GM18868 (cell line): ENCODE measurements at regions not wholly inside any gene's neighbourhood (a gene's known extent, or its start where the extent isn't known, plus 50 kb on each side); places are given as distances from the start of the nearest gene placed in this dataset.

Experiments used
- ATAC-seq: cut with Tn5 transposase; IDR thresholded peaks from one replicate; pipeline ENCODE4 v1.9.1; 2021; ENCODE audit warnings: mild to moderate bottlenecking, moderate library complexity; ENCODE audit not compliant: unreplicated experiment

DNA sequence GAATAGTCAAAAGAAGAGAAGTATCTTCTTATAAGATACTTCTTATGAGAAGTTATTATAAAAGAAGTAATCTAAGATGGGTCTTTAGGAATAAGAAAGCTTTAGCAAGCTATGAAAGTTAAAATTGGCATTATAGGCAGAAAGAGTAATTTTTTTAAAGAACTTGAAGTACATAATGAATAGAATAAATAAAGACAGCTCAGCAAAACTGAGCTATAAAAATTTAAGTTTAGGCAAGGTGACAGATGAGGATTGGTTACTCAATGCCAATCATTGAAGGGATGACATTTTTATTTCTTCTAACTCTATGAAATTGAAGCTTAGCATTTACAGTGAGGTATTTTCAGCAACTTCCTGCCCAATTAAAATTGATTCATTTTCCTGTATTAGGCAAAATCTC, 966.8 kb downstream of the BRINP3 start:
- no peak for ATAC-seq

DNA sequence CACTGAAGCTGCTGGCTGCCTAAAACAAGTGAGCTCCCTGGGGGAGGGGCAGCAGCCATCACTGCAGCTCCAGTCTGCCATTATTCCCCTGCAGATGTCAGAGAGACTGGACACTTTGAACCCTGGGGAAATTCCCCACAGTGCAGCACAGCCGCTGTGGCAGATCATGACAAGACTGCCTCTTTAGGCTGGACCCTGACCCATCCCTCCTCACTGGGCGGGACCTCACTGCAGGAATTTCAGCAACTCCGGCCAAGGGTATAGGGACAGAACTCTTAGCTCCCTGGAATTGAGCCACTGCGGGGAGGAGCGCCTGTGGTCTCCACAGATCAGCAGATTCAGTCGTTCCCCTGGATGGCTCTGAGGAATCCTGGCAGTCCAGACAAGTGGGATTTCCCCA, 964.6 kb downstream of the BRINP3 start:
- ATAC-seq = no peak

DNA sequence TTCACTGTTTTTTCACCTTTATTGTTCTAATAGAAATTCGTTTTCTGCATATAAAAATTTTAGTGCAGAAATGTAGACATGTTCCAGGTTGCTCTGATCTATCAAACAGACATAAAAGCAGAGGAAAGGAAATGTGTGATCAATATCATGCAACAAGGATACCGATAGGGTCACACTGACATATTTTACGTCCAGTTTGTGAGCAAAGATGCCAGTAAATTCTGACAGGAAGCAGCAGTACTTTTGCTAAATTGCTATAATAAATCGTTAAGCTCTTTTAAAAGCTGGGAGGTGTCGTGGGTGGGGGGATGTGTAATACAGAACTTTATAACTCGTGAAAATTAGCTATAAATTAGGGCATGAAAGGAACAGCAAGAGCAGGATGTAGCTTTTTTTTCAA, 955.2 kb downstream of the BRINP3 start:
- ATAC-seq = no peak

DNA sequence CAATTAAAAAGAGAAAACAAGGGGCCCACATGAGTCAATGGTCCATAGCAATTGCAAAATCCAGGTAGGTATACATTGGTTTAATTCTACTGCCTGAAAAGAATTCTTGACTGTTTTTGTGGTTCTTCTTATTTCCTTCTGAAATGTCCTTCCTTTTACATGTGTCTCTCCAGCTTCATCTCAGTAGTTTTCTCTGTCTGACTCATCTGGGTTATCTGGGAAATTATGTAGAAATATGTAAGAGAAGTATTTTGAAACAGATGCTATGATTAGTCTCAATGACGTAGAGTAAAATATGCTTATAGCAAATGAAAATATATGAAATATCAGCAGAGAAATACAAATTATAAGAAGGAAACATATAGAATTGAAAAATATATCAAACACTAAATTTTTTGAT, 953.2 kb downstream of the BRINP3 start:
- ATAC-seq = no peak

DNA sequence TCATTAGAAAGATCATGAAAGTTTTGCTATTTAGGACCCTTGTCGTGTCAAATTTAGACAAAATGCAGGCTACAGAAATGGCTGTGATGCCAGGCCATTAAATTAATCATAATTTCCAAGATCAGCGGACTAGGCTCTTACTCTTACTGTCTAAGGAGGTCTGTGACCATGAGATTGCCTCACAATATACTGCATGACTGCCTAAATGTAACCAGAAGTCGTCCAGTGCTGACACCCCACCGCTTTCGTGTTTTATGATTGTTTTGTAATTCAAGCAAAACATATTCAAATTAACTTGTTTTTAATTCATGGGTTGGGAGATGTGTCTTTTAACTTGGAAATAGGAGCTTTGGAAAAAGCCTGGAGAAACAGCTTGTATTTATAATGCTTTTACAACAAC, 947.5 kb downstream of the BRINP3 start:
- no peak for ATAC-seq

DNA sequence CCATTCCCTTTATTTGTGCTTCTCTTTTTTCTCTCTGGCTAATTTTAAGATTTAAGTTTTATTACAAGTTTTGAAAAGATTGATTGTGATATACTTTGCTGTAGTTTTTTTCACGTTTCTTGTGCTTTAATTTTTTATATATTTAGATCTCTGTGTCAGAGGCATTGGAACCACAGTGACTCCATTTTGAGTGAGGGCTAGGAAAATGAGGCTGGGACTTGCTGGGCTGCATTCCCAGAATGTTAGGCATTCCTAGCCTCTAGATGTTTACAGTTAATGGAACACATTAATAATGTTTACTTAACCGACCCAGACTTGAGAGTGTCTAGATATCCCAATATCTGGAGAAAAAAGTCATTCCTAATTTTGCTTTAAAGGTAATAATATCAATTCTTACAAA, 939.4 kb downstream of the BRINP3 start:
- no peak for ATAC-seq

DNA sequence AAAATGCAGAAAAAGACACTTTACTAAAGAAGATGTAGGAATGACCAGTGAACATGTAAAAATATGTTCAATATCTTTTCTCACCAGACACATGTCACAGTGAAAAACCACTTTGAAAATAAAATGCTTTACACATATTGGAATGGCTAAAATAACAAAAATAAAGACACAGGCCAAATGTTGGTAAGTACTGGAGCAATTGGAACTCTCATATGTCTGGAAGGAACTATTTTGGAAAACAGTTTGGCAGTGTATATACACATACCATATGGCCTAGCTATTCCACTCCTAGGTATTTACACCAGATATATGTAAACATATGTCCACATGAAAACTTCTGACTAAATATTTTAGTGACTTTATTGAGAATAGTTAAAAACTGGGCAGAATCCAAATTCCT, 927.2 kb downstream of the BRINP3 start:
- ATAC-seq = no peak

DNA sequence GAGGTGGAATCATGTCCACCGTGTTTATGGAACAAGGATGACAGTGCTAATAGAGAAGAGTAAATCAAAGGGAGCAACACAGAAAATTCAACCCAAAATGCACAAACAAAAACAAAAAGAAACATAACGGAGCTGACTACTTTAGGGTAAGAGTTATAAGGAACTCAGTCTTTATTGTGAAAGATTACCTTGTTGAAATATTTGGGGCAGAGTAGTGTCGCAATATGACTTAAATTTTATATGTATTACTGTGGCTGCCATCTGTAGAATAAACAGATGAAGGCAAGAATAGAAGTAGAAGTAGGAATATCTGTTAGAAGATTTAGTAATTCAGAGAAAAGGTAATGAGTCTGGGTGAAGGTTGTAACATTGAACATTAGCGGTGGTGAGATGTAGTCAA, 913.9 kb downstream of the BRINP3 start:
- ATAC-seq = no peak

DNA sequence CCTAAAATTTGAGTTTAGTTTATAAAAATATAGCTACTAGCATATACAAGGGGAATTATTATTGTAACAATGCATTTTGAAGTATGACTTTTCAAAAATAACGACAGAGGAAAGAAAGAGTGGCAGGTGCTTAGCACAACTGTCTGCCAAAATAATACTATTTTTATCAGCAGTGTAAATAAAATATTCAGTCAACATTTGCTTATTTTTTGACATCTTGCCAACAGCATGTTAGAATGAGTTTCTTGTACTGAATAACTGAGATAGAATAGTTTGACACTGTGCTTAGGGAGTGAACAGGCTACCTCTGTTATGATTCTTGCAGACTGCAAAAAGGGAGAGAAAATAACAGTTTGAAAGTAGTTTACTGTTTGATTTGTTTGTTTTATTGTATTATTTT, 909.8 kb downstream of the BRINP3 start:
- ATAC-seq = no peak

DNA sequence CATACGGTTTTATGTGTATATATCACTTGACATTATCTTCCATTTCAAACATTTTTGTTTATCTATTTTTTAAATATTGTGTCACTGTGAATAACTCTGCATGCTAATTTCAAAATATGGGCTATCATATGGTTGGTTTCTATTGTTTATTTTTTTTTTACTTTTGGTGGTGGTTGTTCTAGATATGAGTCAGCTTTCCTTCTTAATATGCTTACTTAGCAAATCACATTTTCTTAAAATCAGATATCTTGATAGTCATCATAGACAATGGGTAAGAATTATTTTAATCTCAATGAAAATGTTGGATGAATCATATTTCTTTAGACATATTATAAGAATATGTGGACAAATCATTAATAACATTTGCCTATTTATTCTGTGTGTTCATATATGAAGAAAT, 881.5 kb downstream of the BRINP3 start:
- ATAC-seq = no peak

DNA sequence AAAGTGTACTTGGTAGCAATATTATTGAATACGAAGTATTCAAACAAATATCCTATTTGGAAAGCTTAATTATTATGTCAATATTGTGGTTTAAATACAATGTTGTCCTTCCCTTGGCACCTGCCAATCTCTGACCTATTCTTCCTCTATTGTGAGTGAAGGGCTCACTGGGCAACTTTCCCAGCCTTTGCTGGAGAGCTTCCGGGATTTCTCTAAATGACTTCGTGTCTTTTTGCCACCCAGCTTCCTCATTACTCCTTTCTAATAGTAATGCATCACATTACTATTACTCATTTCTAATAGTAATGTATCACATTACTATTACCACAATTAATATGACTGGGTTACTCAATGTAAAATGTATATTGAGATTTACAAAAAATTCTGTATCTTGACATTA, 880.6 kb downstream of the BRINP3 start:
- no peak for ATAC-seq

DNA sequence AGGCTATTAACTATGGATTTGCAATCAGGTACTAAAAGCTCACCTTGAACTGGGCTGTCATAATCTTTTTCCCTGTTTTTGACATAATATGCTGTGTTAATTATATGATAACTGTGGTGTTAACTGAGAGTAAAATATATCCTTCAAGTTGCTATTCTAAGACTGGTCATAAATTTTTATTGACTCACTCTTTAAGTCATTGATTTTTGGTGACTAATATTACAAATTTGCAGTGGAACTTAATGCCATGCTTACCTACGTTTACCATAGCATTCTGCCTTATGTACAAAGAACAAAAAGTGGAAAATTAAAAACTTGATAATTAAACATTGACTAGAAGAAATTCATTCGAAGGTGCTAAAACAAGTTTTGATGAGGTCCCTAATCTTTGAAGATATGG, 872.4 kb downstream of the BRINP3 start:
- no peak for ATAC-seq

DNA sequence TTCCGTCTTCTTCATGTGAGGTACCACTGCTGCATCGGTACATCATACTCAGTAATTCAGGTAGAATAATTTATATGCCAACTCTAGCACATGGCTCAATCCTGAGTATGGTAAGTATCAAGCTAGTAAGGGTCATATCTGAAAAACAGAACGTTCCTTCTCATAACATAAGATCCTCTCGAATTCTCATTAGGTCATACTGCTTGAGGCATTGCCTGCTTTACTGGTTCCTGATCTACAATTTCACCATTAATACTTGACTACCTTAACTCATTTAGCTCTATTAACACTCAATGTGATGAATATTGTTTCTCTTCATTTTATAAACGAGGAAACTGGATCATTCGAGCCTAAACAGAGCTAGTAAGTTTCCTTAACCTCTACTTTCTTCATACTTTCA, 871.6 kb downstream of the BRINP3 start:
- ATAC-seq = no peak

DNA sequence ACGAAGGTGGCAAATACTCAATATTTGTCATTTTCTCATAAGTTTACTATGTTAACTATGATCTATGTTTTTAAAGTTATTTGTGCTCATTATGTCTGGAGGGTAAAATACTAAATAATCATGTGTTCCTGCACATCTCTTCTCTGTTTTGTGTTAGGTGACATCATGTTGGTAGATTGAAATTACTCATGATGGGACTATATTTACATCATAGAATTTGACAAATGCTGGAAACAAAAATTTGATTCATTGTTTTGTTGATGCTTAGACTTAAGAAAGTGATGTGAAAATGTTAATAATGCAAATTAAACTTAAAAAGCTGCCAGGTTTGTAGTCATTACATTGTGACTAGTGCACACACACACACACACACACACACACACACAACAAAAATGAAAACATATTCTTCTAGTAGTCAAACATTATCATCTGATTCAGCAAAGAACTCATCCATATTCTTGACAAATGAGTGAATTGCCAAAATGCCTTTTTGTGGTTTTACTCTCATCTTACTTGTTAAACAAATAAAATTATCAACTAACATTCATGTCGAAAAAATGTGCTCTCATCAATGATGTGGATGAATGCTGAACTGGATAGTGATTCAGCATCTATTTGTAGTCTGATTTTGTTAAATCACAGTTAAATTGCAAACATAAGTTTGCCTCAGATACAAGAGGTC, 870.7 kb downstream of the BRINP3 start:
- ATAC-seq = no peak

DNA sequence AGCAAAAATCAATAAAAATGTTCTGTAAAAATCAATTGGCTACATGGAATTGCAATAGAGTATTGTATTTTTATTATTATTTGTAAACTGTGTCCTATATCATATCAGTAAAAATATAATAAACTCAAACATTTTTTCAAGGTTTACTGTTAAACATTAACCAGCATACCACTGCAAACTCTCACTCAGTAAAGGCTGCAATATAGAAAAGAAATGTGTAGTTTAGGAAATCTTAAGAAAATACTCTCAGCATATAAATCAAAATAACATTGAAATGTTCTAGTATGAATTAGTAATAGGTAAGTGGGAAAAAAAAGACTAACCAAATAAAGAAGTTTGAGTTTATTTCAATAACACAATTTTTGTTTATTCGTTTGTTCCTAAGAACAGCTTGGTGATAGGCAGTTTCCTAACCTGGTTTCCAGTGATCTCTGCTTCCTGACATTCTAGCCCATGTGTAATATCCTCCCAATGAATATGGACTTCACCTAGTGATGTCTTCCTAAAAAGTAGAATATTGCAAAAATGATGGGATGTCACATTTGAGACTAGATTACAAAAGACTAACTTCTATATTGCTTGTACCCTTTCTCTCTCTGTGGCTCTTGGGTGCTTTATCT, 870.1 kb downstream of the BRINP3 start:
- no peak for ATAC-seq

DNA sequence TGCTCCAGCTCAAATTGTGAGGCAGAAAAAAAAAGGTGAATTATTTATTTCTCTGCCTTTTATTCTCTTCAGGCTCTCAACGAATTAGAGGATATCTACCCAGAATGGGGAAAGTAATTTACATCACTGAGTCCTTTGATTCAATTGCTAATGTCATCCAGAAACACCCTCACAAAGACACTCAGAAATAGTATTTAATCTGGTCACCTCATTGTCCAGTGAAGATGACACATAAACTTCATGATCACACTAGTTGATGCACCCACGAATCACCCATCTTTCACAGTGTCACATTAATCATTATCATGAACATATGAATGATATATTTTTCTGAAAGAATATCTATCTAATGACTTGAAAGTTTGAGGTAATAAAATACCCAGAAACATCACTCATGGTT, 868.5 kb downstream of the BRINP3 start:
- ATAC-seq = no peak

DNA sequence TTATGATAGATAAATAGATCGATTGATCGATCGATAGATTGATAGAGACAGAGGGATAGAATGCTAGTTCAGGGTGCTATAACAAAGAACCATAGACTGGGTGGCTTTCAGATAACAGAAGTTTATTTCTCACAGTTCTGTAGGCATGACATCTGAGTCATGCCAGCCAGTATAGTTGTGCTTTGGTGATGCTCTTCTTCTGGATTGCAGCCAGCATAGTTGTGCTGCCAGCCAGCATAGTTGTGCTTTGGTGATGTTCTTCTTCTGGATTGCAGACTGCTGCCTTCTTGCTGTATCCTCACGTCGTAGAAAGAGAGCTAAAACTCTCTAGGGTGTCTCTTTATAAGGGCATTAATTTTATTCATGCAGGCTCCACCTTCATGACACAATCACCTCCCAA, 860.8 kb downstream of the BRINP3 start:
- ATAC-seq = no peak

DNA sequence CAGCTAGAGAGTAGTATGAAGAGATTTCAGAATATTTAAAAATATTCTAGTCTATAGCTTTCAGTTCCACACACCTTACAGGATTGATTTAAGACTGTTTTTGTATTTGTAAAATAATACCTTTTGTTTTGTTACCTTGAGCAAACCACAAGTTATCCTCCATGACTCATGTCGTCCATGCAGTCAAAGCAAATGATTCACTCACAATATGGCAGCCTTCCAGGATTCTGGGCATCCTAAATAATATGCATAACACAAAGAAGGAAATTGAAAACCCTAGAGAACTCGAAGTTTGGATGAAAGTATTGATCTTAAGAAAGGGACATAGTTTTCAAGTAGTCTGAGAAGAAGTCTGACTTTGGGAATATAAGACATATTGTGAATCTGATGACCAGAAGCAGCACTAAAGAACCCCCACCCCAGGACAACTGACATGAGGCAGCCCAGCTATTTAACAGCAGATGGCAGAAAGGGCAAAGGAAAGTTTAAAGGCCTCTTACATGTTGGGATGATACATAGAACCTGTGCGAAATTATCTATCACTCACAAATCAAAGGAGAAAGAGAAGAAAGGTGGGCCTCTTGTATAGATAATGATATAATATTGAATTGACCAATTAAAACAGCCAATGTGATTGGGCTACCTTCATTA, 857.9 kb downstream of the BRINP3 start:
- no peak for ATAC-seq

DNA sequence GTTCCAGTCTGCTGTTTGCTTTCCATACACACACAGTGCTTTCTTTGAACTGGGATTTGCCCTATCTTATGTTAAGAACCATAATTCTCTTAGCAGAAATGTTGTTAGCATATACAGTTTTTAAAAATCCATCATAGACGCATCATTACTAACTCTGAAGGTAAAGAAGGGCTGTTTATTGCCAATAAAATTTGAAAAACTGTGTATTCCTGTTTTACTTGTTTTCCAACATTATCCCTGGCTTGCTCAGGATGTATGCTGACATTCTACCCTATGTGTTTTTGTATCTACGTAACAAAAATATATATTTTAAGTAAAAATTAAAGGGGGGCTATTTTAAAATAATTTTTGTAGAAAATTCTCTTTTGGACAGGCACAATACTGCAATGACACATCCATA, 857.2 kb downstream of the BRINP3 start:
- ATAC-seq = no peak

DNA sequence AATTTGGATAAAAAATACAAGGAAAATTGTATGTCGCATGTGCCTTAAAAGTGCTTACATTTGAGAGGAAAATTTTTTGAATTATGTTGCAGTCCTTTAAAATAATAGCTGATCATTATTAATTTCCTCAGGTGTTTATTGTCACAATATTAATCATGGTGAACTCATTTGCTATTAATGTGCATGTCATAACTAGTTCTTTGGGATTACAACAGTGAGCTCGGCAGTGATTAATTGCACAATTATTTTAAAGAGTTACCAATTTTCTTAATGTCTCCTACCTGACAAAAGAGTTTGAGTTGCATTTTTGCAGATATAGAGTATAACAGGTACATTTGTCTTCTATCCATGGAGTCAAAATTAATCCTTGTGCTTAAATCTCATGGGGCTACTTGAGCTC, 854.3 kb downstream of the BRINP3 start:
- no peak for ATAC-seq

DNA sequence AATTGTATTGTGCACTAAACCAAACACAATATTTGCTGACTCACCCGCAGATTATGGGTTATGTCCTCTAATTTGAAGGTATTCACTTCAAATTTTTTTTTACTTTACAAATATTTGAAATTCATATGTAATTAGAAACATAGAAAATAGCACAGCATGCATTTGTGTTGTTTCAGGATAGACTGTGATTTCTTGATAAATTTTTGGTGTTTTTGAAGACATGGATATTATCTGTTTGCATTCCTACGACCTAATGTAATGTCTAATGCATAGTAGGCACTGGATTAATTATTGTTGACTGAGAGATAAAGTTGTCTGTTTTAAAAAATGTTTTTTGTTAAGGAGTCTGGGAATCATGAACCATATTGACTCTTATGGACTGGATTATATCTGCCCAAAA, 850.2 kb downstream of the BRINP3 start:
- no peak for ATAC-seq

DNA sequence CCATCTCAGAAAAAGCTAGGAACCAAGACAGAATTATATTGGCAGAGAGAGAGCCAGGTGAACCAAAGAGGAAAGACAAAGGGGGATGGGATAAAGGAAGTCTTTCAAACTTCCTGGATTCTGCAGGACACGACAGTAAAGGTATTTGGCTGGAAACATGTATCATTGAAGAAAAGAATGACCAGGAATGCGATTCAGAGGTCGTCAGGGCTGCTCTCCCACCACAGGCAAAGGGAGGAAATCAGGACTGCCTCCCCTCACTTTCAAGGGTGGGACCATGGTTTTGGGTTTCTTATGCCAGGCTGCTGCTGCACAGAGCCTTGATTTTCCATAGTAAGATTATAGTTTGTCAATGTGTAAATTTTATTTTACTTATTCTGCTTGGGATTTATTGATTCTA, 848.8 kb downstream of the BRINP3 start:
- ATAC-seq = no peak

DNA sequence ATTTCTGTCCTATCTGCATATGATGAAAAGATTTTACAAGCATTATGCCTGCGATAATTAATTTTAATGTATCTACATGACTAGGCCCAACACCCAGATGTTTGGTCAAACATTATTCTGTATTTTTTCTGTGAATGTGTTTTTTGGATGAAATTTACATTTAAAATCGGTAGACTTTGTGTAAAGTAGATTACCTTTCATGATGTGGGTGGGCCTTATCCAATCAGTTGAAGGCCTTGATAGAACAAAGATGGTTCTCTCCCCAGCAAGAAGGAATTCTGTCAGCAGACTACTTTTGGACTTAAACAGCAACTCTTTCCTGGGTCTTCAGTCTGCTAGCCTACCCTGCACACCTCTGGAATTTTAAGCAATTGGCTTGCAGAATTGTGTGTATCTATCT, 844.0 kb downstream of the BRINP3 start:
- ATAC-seq = no peak
